ENCODE measurements at regions not wholly inside any gene's neighbourhood (a gene's known extent, or its start where the extent isn't known, plus 50 kb on each side); places are given as distances from the start of the nearest gene placed in this dataset.

- no peak for TF ChIP-seq CTCF (IDR thresholded peaks at IDR 0.05)
- Mint-ChIP-seq H3K36me3 (peaks cover 0 to 2% of the 10 kb centered on the region in 2 donors), H3K4me3 (no peak overlapping the region), H3K27ac (no peak overlapping the region), H3K4me1 (peaks cover 10% of the 10 kb centered on the region), H3K27me3 (ENCODE audit: low read depth in 3 of 3) (peaks cover 0 to 2% (median 0%) of the 10 kb centered on the region in 3 donors), H3K9me3 (peaks cover 0 to 14% (median 0%) of the 10 kb centered on the region in 7 donors)
- no peaks in the 10 kb centered on the region for H3K27me3 ChIP-seq (ENCODE audit: control insufficient read depth in 2 of 2, insufficient read depth in 2 of 2, low read length in 2 of 2)
- H3K4me2 ChIP-seq (replicated peaks; ENCODE audit: extremely low read depth, low read length, poor library complexity, severe bottlenecking) = no peak overlapping the region
- H4K20me1 ChIP-seq (ENCODE audit: insufficient read depth, low read length) = no peaks in the 10 kb centered on the region
- no peaks in the 10 kb centered on the region for H3K9me3 ChIP-seq (replicated peaks in 1 of 2; ENCODE audit: control insufficient read depth in 1 of 2, insufficient read depth in 1 of 2, low read length in 2 of 2)
- no peak overlapping the region for H3K27ac ChIP-seq (ENCODE audit: low read depth in 1 of 2, low read length in 2 of 2)
- H3K9ac ChIP-seq (ENCODE audit: insufficient read depth, low read length, poor library complexity, severe bottlenecking) = no peak overlapping the region
- H3K4me1 ChIP-seq (ENCODE audit: control insufficient read depth in 1 of 2, insufficient read depth in 2 of 2, low read length in 2 of 2) = peaks cover 0 to 2% of the 10 kb centered on the region in 2 donors
- intact Hi-C loops (cut with micrococcal nuclease) = no loop called here
- H2AFZ ChIP-seq (ENCODE audit: insufficient read depth, low read depth, low read length, poor library complexity, severe bottlenecking) = peak overlapping the region; percentile 35
- no peaks in the 10 kb centered on the region for H3K36me3 ChIP-seq (replicated peaks in 1 of 2; ENCODE audit: control insufficient read depth in 1 of 2, insufficient read depth in 2 of 2, low read length in 2 of 2)
- H3K4me3 ChIP-seq (replicated peaks in 1 of 3; ENCODE audit: low read depth in 2 of 3, low read length in 3 of 3) = no peak overlapping the region
- 0% methylated on average over 1 of the region's 10 CpGs for WGBS (ENCODE audit: insufficient coverage)
- DNase-seq = no peak
- no peaks in the 10 kb centered on the region for H3K79me2 ChIP-seq (ENCODE audit: insufficient read depth, low read length)
These were observed 258.6 kb downstream of the HS3ST3B1 start for GRCh38 chr17:14559264-14560119.

- Mint-ChIP-seq H3K27me3 (ENCODE audit: low read depth in 3 of 3) (no peaks in the 10 kb centered on the region), H3K36me3 (peaks cover 0 to 2% of the 10 kb centered on the region in 2 donors), H3K27ac (peak overlapping the region in 3 of 7 donors; percentile 36 to 67 (median 42)), H3K4me3 (peak overlapping the region in 1 of 2 donors; percentile 12), H3K4me1 (peaks cover 10% of the 10 kb centered on the region), H3K9me3 (peaks cover 0 to 14% (median 0%) of the 10 kb centered on the region in 7 donors)
- Histone ChIP-seq H4K20me1 (ENCODE audit: insufficient read depth, low read length) (no peaks in the 10 kb centered on the region), H3K4me2 (replicated peaks; ENCODE audit: extremely low read depth, low read length, poor library complexity, severe bottlenecking) (no peak overlapping the region), H3K9me3 (replicated peaks in 1 of 2; ENCODE audit: control insufficient read depth in 1 of 2, insufficient read depth in 1 of 2, low read length in 2 of 2) (no peaks in the 10 kb centered on the region), H3K4me1 (ENCODE audit: control insufficient read depth in 1 of 2, insufficient read depth in 2 of 2, low read length in 2 of 2) (peaks cover 0 to 2% of the 10 kb centered on the region in 2 donors), H3K27ac (ENCODE audit: low read depth in 1 of 2, low read length in 2 of 2) (no peak overlapping the region), H3K9ac (ENCODE audit: insufficient read depth, low read length, poor library complexity, severe bottlenecking) (no peak overlapping the region), H2AFZ (ENCODE audit: insufficient read depth, low read depth, low read length, poor library complexity, severe bottlenecking) (peak overlapping the region; percentile 7), H3K79me2 (ENCODE audit: insufficient read depth, low read length) (no peaks in the 10 kb centered on the region), H3K4me3 (replicated peaks in 1 of 3; ENCODE audit: low read depth in 2 of 3, low read length in 3 of 3) (no peak overlapping the region), H3K36me3 (replicated peaks in 1 of 2; ENCODE audit: control insufficient read depth in 1 of 2, insufficient read depth in 2 of 2, low read length in 2 of 2) (no peaks in the 10 kb centered on the region), H3K27me3 (ENCODE audit: control insufficient read depth in 2 of 2, insufficient read depth in 2 of 2, low read length in 2 of 2) (no peaks in the 10 kb centered on the region)
- peak; percentile 15 to 27 (median 15) for DNase-seq
- TF ChIP-seq CTCF (IDR thresholded peaks at IDR 0.05) = no peak
- 0% methylated on average over 2 of the region's 4 CpGs for WGBS (ENCODE audit: insufficient coverage)
- intact Hi-C loops (cut with micrococcal nuclease) = no loop called here
These were observed 256.6 kb downstream of the HS3ST3B1 start for GRCh38 chr17:14557480-14557879.
